Upper lobe of left lung (tissue), 4 donors: ENCODE measurements at regions not wholly inside any gene's neighbourhood (a gene's known extent, or its start where the extent isn't known, plus 50 kb on each side); places are given as distances from the start of the nearest gene placed in this dataset.

Source experiments
- POLR2A ChIP-seq, 4 donors: fragments of 450-650 bp; IDR thresholded peaks; one replicate each; pipeline ENCODE4 v1.5.1; 2016 to 2017; ENCODE audit warnings: antibody characterized with exemption in 4 of 4, mild to moderate bottlenecking in 2 of 4
- POLR2AphosphoS5 ChIP-seq, 2 donors: sonication (generic); formaldehyde crosslinking; IDR thresholded peaks; one replicate each; pipeline ENCODE4 v1.5.1; 2017; ENCODE audit warnings: antibody characterized with exemption in 2 of 2
- TF ChIP-seq, protein P1 (sequence below), 6 experiments: fragments of 450-650 bp in 4 of 6; fragments of 200-600 bp in 2 of 6; sonication (generic) in 2 of 6; IDR thresholded peaks; one replicate each; pipeline ENCODE4 v1.5.1; 2016 to 2019; ENCODE audit warnings: antibody characterized with exemption in 6 of 6

GRCh38 chr3:80096909-80097308 is 329.1 kb upstream of the ROBO1 start:
- TF ChIP-seq, protein P1, sequence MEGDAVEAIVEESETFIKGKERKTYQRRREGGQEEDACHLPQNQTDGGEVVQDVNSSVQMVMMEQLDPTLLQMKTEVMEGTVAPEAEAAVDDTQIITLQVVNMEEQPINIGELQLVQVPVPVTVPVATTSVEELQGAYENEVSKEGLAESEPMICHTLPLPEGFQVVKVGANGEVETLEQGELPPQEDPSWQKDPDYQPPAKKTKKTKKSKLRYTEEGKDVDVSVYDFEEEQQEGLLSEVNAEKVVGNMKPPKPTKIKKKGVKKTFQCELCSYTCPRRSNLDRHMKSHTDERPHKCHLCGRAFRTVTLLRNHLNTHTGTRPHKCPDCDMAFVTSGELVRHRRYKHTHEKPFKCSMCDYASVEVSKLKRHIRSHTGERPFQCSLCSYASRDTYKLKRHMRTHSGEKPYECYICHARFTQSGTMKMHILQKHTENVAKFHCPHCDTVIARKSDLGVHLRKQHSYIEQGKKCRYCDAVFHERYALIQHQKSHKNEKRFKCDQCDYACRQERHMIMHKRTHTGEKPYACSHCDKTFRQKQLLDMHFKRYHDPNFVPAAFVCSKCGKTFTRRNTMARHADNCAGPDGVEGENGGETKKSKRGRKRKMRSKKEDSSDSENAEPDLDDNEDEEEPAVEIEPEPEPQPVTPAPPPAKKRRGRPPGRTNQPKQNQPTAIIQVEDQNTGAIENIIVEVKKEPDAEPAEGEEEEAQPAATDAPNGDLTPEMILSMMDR (IDR thresholded peaks at IDR 0.05) = no peak
- TF ChIP-seq POLR2A (IDR thresholded peaks at IDR 0.05) (no peak), POLR2AphosphoS5 (IDR thresholded peaks at IDR 0.05) (no peak)
